ENCODE measurements at regions not wholly inside any gene's neighbourhood (a gene's known extent, or its start where the extent isn't known, plus 50 kb on each side); places are given as distances from the start of the nearest gene placed in this dataset.

GRCh38 chr16:47892999-47893398 lies 262.8 kb downstream of the ABCC12 start (continued):
- no peak for TF ChIP-seq POU5F1 (IDR thresholded peaks at IDR 0.05; ENCODE audit: low read depth, low read length)
